ENCODE measurements at regions not wholly inside any gene's neighbourhood (a gene's known extent, or its start where the extent isn't known, plus 50 kb on each side); places are given as distances from the start of the nearest gene placed in this dataset.

GRCh38 chr1:72606216-72606810 is 324.0 kb upstream of the NEGR1 start:
- DNase-seq: no peak

DNA sequence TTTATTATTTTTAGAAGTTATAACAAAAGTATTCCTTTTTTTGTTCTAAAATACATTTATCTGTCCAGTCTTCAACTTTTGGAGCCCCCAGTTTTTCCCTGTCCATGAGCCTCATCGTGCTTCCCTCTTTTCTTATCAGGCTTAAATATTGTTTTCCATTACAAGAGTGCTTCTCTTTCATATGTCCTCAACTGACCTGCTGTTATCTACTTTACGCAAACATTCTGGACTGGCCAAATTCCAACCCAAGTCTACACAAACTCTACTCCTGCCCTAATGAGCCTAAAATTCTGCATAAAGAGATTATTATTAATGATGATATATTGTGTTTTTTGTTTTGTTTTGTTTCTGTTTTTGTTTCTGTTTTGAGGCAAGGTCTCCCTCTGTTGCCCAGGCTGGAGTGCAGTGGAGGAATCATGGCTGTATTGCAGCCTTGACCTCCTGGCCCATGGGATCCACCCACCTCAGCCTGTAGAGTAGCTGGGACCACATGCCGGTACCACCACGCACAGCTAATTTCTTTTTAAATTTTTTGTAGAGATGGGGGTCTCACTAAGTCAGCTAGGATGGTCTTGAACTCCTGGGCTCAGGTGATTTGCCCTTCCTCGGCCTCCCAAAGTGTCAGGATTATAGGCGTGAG is 318.8 kb upstream of the NEGR1 start:
- DNase-seq: no peak

DNA sequence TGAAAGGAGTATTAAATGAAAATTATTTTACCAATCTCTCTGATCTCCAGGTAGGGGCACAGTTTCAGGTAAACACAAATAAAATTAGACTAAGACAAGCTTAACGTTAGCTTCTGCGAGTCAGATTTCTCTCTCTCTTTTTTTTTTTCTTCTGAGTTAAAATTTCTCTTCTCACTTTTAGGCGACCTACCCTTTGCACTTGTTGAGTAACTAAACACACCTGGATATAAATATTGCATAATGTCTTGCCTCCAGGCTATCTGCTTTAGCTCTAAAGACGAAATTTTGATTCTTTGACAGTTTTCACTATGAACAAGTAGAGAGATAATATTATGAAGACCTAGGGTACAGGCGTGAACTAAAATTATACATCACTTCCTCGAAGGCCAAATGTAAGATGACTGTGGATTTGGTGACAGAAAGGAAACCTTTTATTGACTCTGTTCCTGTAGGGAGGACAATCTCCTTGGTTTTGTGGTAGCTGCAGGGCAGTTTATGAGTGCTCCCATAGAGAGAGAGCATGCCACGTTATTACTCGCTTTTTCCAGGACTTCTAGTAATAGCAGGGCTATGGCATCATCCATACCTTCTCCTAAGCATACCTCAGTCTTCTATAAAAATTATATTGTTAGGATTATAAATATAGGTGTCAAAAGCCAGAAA is 303.8 kb upstream of the NEGR1 start:
- DNase-seq: no peak

DNA sequence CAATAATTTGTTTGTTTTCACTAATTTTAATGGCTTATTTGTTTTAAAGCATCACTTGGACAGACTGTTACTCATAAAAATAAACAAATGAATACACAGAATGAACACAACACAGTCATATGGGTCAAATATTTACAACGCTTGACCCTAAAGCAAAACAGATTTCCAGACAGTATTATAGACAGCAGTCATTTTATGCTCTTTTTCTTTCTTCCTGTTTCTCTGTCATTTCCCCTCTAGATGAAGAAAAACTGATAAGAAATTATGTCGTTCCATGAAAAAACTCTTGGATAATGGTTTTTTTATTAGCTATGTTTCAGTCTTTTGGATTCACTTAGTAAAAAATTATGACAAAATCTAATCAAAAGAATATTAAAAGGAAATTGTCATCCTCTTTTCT is 297.3 kb upstream of the NEGR1 start:
- DNase-seq: no peak

GRCh38 chr1:72570815-72571214 is 288.5 kb upstream of the NEGR1 start:
- no peak for DNase-seq

DNA sequence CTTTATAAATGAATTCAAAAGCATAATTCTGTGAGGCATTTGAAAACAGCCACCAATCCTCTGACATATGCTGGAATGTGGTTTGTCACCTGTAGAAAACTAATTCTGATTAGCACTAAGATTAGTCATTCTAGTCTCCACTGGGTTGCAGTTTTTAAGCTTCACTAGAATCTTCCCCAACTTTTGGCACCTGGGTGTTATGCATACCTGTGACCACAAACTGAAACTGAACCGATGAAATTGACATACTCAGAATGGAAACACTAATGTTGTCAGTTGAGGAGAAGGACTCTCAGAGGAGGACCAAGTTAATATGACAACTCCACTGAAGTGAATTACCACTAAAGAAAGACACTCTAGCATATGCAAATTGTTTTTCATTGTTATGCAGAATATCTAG is 285.8 kb upstream of the NEGR1 start:
- DNase-seq: no peak

DNA sequence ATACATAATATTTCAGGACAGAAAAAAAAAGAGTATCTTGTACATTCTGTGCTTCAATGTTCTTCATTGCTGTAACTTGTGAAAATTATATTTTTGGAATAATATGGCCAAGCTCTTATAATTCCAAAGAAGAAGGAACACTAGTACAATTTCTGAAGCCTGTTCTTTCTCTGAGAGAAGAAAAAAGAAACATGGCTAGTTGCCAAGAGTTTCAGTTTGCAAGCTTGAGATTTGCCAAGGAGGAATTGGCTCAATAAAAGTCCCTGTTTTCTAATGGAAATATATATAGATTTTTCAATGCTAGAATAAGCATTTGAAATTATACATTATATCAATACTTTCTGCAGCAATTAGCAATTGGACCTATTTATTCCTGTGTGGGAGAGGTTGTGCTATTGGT is 285.2 kb upstream of the NEGR1 start:
- no peak for DNase-seq

DNA sequence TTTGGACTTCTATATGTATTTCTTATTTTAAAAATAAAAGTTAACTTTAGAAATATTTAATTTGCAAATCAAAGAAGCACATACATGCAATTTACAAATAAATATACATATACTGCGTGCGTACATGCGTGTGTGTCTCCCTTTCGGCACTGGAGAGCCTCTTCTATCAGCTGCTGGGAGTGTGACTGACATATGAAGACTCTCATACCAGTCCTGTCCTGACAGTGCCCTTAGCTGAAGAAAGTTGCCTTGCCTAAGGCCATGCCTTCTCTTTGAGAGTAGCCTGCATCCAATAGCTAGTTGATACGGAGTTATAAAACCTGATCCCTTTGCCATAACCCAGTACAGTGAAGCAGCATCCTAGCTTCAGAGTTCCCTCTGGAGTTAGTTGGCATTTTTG is 282.4 kb upstream of the NEGR1 start:
- DNase-seq: no peak

- DNase-seq: peak in 1 of 2 experiments; percentile 7
These were observed 275.2 kb upstream of the NEGR1 start for GRCh38 chr1:72557446-72558049.

GRCh38 chr1:72547412-72547811 is 265.1 kb upstream of the NEGR1 start:
- no peak for DNase-seq

GRCh38 chr1:72540674-72541073 is 258.3 kb upstream of the NEGR1 start:
- no peak for DNase-seq

GRCh38 chr1:72535470-72535869 is 253.1 kb upstream of the NEGR1 start:
- DNase-seq: no peak

GRCh38 chr1:72530646-72531045 is 248.3 kb upstream of the NEGR1 start:
- DNase-seq: no peak

DNA sequence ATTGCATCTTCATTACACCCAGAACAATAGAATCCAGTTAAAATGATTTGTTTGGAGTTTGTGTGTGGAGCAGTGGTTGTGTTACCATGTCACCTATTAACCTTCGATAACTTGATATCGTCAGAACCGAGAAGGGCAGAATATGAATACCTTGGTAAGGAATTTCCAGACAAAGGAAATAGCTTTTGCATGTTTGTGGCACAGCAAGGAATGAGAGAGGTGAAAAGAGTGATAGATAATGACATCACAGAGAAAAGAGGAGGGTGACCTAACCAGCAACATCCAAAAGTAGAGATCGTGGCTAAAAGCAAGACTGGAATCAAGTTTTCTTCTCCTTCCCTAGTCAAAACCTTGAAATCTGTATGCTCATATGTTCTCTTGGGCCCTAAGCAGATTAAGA is 244.6 kb upstream of the NEGR1 start:
- no peak for DNase-seq

- DNase-seq: no peak
These were observed 241.7 kb upstream of the NEGR1 start for GRCh38 chr1:72524021-72524420.

DNA sequence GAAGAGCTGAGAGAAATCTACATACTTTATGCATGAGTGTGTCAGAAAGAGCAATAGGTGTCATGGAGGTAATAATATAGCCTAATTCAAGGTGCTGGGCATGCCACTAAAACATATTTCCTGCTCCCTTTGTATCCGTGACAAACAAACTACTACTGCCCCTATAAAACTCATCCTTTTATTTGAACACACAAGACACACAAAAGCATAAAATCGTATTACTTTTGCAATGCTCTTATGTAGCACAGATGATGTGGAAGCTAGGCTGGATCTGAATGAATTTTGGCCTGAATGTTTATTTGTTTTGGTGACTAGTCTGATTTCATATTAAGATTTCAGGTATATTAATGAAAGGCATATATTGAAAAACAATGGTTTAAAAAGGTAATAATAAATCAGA is 239.3 kb upstream of the NEGR1 start:
- no peak for DNase-seq

GRCh38 chr1:72516826-72517225 is 234.5 kb upstream of the NEGR1 start:
- no peak for DNase-seq

GRCh38 chr1:72516264-72516663 is 233.9 kb upstream of the NEGR1 start:
- DNase-seq: no peak

DNA sequence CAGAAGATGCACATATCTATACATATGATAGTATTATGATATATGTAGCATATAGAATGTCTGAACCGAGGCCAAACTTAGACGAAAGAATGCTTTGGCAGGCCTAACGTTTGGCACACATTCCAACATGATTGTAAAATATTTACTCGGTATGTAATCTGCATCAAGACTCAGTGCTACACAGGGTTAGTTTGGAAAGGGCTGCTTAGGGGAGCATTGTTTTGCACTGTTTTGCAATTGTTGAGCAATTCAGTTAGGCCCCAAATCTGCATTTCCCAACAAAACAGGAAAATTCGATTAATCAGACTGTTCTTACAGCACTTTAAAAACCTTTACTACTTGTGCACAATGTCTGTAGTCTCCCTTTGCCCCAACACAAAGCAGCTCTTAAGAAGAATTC is 216.0 kb upstream of the NEGR1 start:
- DNase-seq: no peak

GRCh38 chr1:72489801-72490200 is 207.5 kb upstream of the NEGR1 start:
- DNase-seq: no peak

GRCh38 chr1:72485801-72486200 is 203.5 kb upstream of the NEGR1 start:
- no peak for DNase-seq

- DNase-seq: no peak
These were observed 201.6 kb upstream of the NEGR1 start for GRCh38 chr1:72483846-72484357.

DNA sequence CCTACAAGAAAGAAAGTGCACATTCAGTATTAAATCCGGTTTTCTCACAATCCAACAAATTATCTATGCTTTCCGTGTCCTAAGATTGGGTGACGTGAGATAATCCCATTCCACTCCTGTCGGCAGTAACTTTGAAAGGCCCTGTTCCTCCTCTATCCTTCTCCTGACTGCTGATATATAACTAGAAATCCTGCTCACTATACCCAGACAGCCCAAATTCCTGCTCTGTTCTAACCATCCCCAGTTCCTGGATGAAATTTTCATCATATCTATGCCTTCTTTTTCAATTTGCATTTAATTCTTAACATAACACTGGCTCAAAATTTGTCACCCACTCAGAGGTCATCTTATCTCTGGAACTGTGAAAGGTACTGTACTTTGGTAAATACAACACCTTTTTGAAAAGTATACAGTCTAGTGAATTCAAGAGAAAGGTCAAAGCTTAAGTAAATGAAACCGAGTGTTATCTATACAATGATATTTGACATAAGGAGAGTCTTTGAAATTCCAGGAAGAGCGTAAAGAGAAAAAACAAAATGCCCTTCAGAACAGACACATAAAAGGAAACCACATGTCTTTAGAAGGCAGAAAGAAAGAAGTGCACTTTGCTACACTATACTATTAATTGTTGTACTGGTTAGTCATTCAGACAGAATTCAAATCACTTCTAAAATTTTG is 200.5 kb upstream of the NEGR1 start:
- DNase-seq: peak in 1 of 2 experiments; percentile 8
